H9 (cell line): ENCODE measurements at regions not wholly inside any gene's neighbourhood (a gene's known extent, or its start where the extent isn't known, plus 50 kb on each side); places are given as distances from the start of the nearest gene placed in this dataset.

Experiments used
- DNase-seq: peaks from one replicate; pipeline ENCODE4 v3.0.0-alpha.2; 2017
- H2AFZ ChIP-seq: one replicate; pipeline ENCODE4 v1.6.1; 2013; ENCODE audit warnings: mild to moderate bottlenecking, low read length, control low read depth, moderate library complexity
- H2AK5ac ChIP-seq: 2 replicates; pipeline ENCODE4 v1.6.1; 2013; ENCODE audit warnings: low read length, control low read depth, mixed read lengths; ENCODE audit not compliant: insufficient read length
- H2BK120ac ChIP-seq: one replicate; pipeline ENCODE4 v1.6.1; 2013; ENCODE audit warnings: low read depth, mild to moderate bottlenecking, low read length, control low read depth, inconsistent platforms; ENCODE audit not compliant: poor library complexity, severe bottlenecking
- H2BK12ac ChIP-seq: 2 replicates; pipeline ENCODE4 v1.6.1; 2013; ENCODE audit warnings: low read length, control low read depth, mixed read lengths, low read depth; ENCODE audit not compliant: insufficient read length
- H2BK15ac ChIP-seq: 2 replicates; pipeline ENCODE4 v1.6.1; 2013; ENCODE audit warnings: low read depth, low read length, control low read depth
- H2BK20ac ChIP-seq: one replicate; pipeline ENCODE4 v1.6.1; 2013; ENCODE audit warnings: low read depth, mild to moderate bottlenecking, low read length, control low read depth, inconsistent platforms; ENCODE audit not compliant: poor library complexity, severe bottlenecking
- H2BK5ac ChIP-seq: 2 replicates; pipeline ENCODE4 v1.6.1; 2013; ENCODE audit warnings: low read length, control low read depth, mixed read lengths; ENCODE audit not compliant: insufficient read length
- H3K14ac ChIP-seq: 2 replicates; pipeline ENCODE4 v1.6.1; 2013; ENCODE audit warnings: low read length, control low read depth; ENCODE audit not compliant: insufficient read depth
- H3K18ac ChIP-seq: 2 replicates; pipeline ENCODE4 v1.6.1; 2013; ENCODE audit warnings: low read depth, mild to moderate bottlenecking, mixed read lengths, low read length, control low read depth; ENCODE audit not compliant: insufficient read length
- H3K23ac ChIP-seq: 2 replicates; pipeline ENCODE4 v1.6.1; 2013; ENCODE audit warnings: low read length, control low read depth, mixed read lengths, low read depth; ENCODE audit not compliant: insufficient read length
- H3K23me2 ChIP-seq: 2 replicates; pipeline ENCODE4 v1.6.1; 2013; ENCODE audit warnings: low read depth, mild to moderate bottlenecking, mixed read lengths, low read length, control low read depth; ENCODE audit not compliant: insufficient read length, poor library complexity, severe bottlenecking
- H3K27ac ChIP-seq: 2 replicates; pipeline ENCODE4 v1.5.1; 2013; ENCODE audit warnings: low read length, control low read depth, mixed read lengths, low read depth; ENCODE audit not compliant: insufficient read length
- H3K27me3 ChIP-seq: 2 replicates; pipeline ENCODE4 v1.6.1; 2013; ENCODE audit warnings: low read length, control low read depth, inconsistent platforms; ENCODE audit not compliant: insufficient read depth
- H3K4ac ChIP-seq: 2 replicates; pipeline ENCODE4 v1.6.1; 2013; ENCODE audit warnings: low read depth, mild to moderate bottlenecking, control low read depth, inconsistent platforms, low read length, moderate library complexity
- H3K4me1 ChIP-seq: 2 replicates; pipeline ENCODE4 v1.6.1; 2013; ENCODE audit warnings: low read length, control low read depth, inconsistent platforms; ENCODE audit not compliant: insufficient read depth
- H3K4me2 ChIP-seq: 2 replicates; pipeline ENCODE4 v1.6.1; 2013; ENCODE audit warnings: low read length, control low read depth, mixed read lengths; ENCODE audit not compliant: insufficient read length, insufficient read depth
- H3K56ac ChIP-seq: 2 replicates; pipeline ENCODE4 v1.6.1; 2013; ENCODE audit warnings: low read depth, mild to moderate bottlenecking, mixed read lengths, low read length, control low read depth; ENCODE audit not compliant: insufficient read length
- H3K79me1 ChIP-seq: 2 replicates; pipeline ENCODE4 v1.6.1; 2013; ENCODE audit warnings: low read depth, mild to moderate bottlenecking, moderate library complexity, low read length, control low read depth, inconsistent platforms; ENCODE audit not compliant: insufficient read depth, poor library complexity, severe bottlenecking
- H3K79me2 ChIP-seq: 2 replicates; pipeline ENCODE4 v1.6.1; 2013; ENCODE audit warnings: low read length, control low read depth, inconsistent platforms; ENCODE audit not compliant: insufficient read depth
- H3K9ac ChIP-seq: 2 replicates; pipeline ENCODE4 v1.6.1; 2013; ENCODE audit warnings: low read length, control low read depth, mixed read lengths; ENCODE audit not compliant: insufficient read length; ENCODE audit errors: extremely low read depth
- H3K9me3 ChIP-seq: one replicate; pipeline ENCODE4 v1.6.1; 2013; ENCODE audit warnings: low read depth, low read length, inconsistent platforms; ENCODE audit not compliant: control insufficient read depth
- H3T11ph ChIP-seq: one replicate; pipeline ENCODE4 v1.6.1; 2013; ENCODE audit warnings: mild to moderate bottlenecking, low read length, control low read depth, inconsistent platforms
- H4K20me1 ChIP-seq: one replicate; pipeline ENCODE4 v1.6.1; 2013; ENCODE audit not compliant: control insufficient read depth, insufficient read length, insufficient read depth
- H4K5ac ChIP-seq: 2 replicates; pipeline ENCODE4 v1.6.1; 2013; ENCODE audit warnings: low read depth, mild to moderate bottlenecking, mixed read lengths, low read length, control low read depth; ENCODE audit not compliant: insufficient read length
- H4K8ac ChIP-seq: replicated peaks from 2 replicates; pipeline ENCODE4 v1.6.1; 2013; ENCODE audit warnings: low read length, control low read depth, mixed read lengths, low read depth; ENCODE audit not compliant: insufficient read length
- H4K91ac ChIP-seq: 2 replicates; pipeline ENCODE4 v1.6.1; 2013; ENCODE audit warnings: low read depth, mild to moderate bottlenecking, moderate library complexity, mixed read lengths, low read length, control low read depth; ENCODE audit not compliant: insufficient read length
- H3K27ac Mint-ChIP-seq, 3 experiments: 2 replicates in 2 of 3; 3 replicates in 1 of 3; pipeline ENCODE4 v1.8.0; 2020 to 2021; ENCODE audit warnings: mixed read lengths in 3 of 3, mild to moderate bottlenecking in 1 of 3, moderate library complexity in 1 of 3
- H3K27me3 Mint-ChIP-seq: 2 replicates; pipeline ENCODE4 v1.8.0; 2021; ENCODE audit warnings: low read depth, mild to moderate bottlenecking, moderate library complexity, mixed read lengths
- H3K36me3 Mint-ChIP-seq, 3 experiments: 2 replicates in 2 of 3; 3 replicates in 1 of 3; pipeline ENCODE4 v1.8.0; 2020 to 2021; ENCODE audit warnings: low read depth in 3 of 3, mixed read lengths in 3 of 3; ENCODE audit not compliant: insufficient read depth in 1 of 3
- H3K4me1 Mint-ChIP-seq, 2 experiments: 2 replicates each; pipeline ENCODE4 v1.8.0; 2020; ENCODE audit warnings: mixed read lengths in 2 of 2
- H3K4me3 Mint-ChIP-seq, 2 experiments: 2 replicates in 1 of 2; 3 replicates in 1 of 2; pipeline ENCODE4 v1.8.0; 2020 to 2021; ENCODE audit warnings: mild to moderate bottlenecking in 2 of 2, mixed read lengths in 2 of 2, moderate library complexity in 1 of 2
- H3K9me3 Mint-ChIP-seq, 2 experiments: 2 replicates in 1 of 2; 3 replicates in 1 of 2; pipeline ENCODE4 v1.8.0; 2020; ENCODE audit warnings: mild to moderate bottlenecking in 2 of 2, mixed read lengths in 2 of 2, moderate library complexity in 1 of 2
- WGBS: extraction: QIAGEN DNeasy Blood & Tissue Kit; methylation state at CpG from one replicate; pipeline ENCODE4 v1.1.7; 2013; ENCODE audit warnings: missing lambda C conversion rate, low lambda C conversion rate, mixed read lengths; ENCODE audit not compliant: insufficient read length; ENCODE audit errors: extremely low coverage; 5-methylcytosine and 5-hydroxymethylcytosine counted together
- TF ChIP-seq, protein P1 (sequence below): fragments of 200-600 bp; sonication (generic); conservative IDR thresholded peaks from 3 replicates; pipeline ENCODE4 v1.8.0; 2021; ENCODE audit warnings: antibody characterized with exemption, mild to moderate bottlenecking

GRCh38 chr16:52016387-52016786 lies 530.6 kb downstream of the TOX3 start:
- no peak overlapping the region for H4K91ac ChIP-seq
- peaks cover 44 to 48% of the 10 kb centered on the region in 2 experiments for H3K9me3 Mint-ChIP-seq

More at GRCh38 chr16:52016387-52016786, 530.6 kb downstream of the TOX3 start:
- Histone ChIP-seq H3K9ac (no peak overlapping the region), H4K8ac (no peak overlapping the region), H2BK120ac (no peak overlapping the region), H3K23me2 (no peaks in the 10 kb centered on the region), H4K5ac (no peak overlapping the region), H3K4ac (no peak overlapping the region), H2BK20ac (no peak overlapping the region), H4K20me1 (no peaks in the 10 kb centered on the region), H3K9me3 (no peaks in the 10 kb centered on the region), H3K4me2 (no peak overlapping the region), H3T11ph (no peak overlapping the region), H3K56ac (no peak overlapping the region), H3K79me1 (no peaks in the 10 kb centered on the region), H2BK12ac (no peak overlapping the region), H2BK15ac (no peak overlapping the region), H2AFZ (no peak overlapping the region), H3K27ac (no peak overlapping the region), H3K23ac (no peak overlapping the region), H2AK5ac (no peak overlapping the region), H3K14ac (no peak overlapping the region), H3K18ac (no peak overlapping the region), H3K4me1 (no peaks in the 10 kb centered on the region), H3K79me2 (no peaks in the 10 kb centered on the region), H3K27me3 (no peaks in the 10 kb centered on the region), H2BK5ac (no peak overlapping the region)
- Mint-ChIP-seq H3K36me3 (peaks cover 10 to 31% (median 26%) of the 10 kb centered on the region in 3 experiments), H3K27ac (no peak overlapping the region), H3K27me3 (no peaks in the 10 kb centered on the region; the same call in none of the 2 replicates), H3K4me3 (no peak overlapping the region), H3K4me1 (no peaks in the 10 kb centered on the region)
- no peak for DNase-seq
- WGBS = no CpG with 5 or more reads among the region's 2 CpGs
- TF ChIP-seq, protein P1, sequence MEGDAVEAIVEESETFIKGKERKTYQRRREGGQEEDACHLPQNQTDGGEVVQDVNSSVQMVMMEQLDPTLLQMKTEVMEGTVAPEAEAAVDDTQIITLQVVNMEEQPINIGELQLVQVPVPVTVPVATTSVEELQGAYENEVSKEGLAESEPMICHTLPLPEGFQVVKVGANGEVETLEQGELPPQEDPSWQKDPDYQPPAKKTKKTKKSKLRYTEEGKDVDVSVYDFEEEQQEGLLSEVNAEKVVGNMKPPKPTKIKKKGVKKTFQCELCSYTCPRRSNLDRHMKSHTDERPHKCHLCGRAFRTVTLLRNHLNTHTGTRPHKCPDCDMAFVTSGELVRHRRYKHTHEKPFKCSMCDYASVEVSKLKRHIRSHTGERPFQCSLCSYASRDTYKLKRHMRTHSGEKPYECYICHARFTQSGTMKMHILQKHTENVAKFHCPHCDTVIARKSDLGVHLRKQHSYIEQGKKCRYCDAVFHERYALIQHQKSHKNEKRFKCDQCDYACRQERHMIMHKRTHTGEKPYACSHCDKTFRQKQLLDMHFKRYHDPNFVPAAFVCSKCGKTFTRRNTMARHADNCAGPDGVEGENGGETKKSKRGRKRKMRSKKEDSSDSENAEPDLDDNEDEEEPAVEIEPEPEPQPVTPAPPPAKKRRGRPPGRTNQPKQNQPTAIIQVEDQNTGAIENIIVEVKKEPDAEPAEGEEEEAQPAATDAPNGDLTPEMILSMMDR = no peak
